IMR-90 (cell line): ENCODE measurements at regions not wholly inside any gene's neighbourhood (a gene's known extent, or its start where the extent isn't known, plus 50 kb on each side); places are given as distances from the start of the nearest gene placed in this dataset.

Experiments used
- ATAC-seq: fragments of 200-7000 bp; cut with Tn5 transposase; 2 replicates; pipeline ENCODE4 v1.9.1; 2020; ENCODE audit warnings: low read depth, mild to moderate bottlenecking, moderate library complexity
- BruUV-seq: library from RNA; stranded (reverse); fragments of 400-500 nt; replicated peaks from 2 replicates; lab custom pipeline; 2021; lab: Mats Ljungman, UMichigan
- CTCF ChIA-PET: fragments of 300-600 bp; formaldehyde crosslinking; extraction: SDS; loops from one replicate; lab custom pipeline; 2021; ENCODE audit warnings: antibody characterized with exemption; lab: Yijun Ruan, JAX
- POLR2A ChIA-PET: fragments of 300-600 bp; sonication (Branson Sonifier 250); formaldehyde crosslinking; loops from one replicate; lab custom pipeline; 2022; ENCODE audit warnings: antibody characterized with exemption; ENCODE audit not compliant: unreplicated experiment; lab: Charles Lee
- DNase-seq: peaks from one replicate; pipeline ENCODE4 v3.0.0; 2013
- H2AFZ ChIP-seq: replicated peaks from 2 replicates; pipeline ENCODE3; 2013; ENCODE audit warnings: low read length, mild to moderate bottlenecking; ENCODE audit not compliant: poor library complexity
- H2AK5ac ChIP-seq: 2 replicates; pipeline ENCODE4 v1.6.1; 2013; ENCODE audit warnings: low read depth, low read length, inconsistent platforms
- H2AK9ac ChIP-seq: replicated peaks from 2 replicates; pipeline ENCODE3; 2013; ENCODE audit warnings: mild to moderate bottlenecking, low read depth, low read length, moderate library complexity; ENCODE audit not compliant: poor library complexity
- H2BK120ac ChIP-seq: 2 replicates; pipeline ENCODE4 v1.6.1; 2013; ENCODE audit warnings: low read depth, low read length, inconsistent platforms
- H2BK15ac ChIP-seq: 3 replicates; pipeline ENCODE4 v1.6.1; 2013; ENCODE audit warnings: low read depth, low read length, inconsistent platforms
- H2BK20ac ChIP-seq: 2 replicates; pipeline ENCODE4 v1.6.1; 2013; ENCODE audit warnings: low read depth, mild to moderate bottlenecking, inconsistent platforms, low read length, moderate library complexity
- H2BK5ac ChIP-seq: 2 replicates; pipeline ENCODE4 v1.6.1; 2013; ENCODE audit warnings: mild to moderate bottlenecking, low read depth, low read length, inconsistent platforms; ENCODE audit not compliant: poor library complexity, severe bottlenecking
- H3K14ac ChIP-seq: replicated peaks from 2 replicates; pipeline ENCODE4 v1.6.1; 2013; ENCODE audit warnings: low read depth, low read length, inconsistent platforms
- H3K18ac ChIP-seq: 2 replicates; pipeline ENCODE4 v1.6.1; 2013; ENCODE audit warnings: low read depth, low read length, control low read depth
- H3K23ac ChIP-seq: 2 replicates; pipeline ENCODE4 v1.6.1; 2013; ENCODE audit warnings: low read depth, low read length, inconsistent platforms
- H3K27ac ChIP-seq: 2 replicates; pipeline ENCODE4 v1.5.1; 2013; ENCODE audit warnings: mild to moderate bottlenecking, control low read depth, low read length; ENCODE audit not compliant: insufficient read depth
- H3K27me3 ChIP-seq: 2 replicates; pipeline ENCODE4 v1.6.1; 2013; ENCODE audit warnings: low read length; ENCODE audit not compliant: control insufficient read depth, insufficient read depth
- H3K36me3 ChIP-seq: 2 replicates; pipeline ENCODE4 v1.6.1; 2013; ENCODE audit warnings: low read length, mixed read lengths; ENCODE audit not compliant: control insufficient read depth, insufficient read depth
- H3K4ac ChIP-seq: 2 replicates; pipeline ENCODE4 v1.6.1; 2013; ENCODE audit warnings: low read depth, low read length, inconsistent platforms
- H3K4me1 ChIP-seq: 2 replicates; pipeline ENCODE4 v1.6.1; 2013; ENCODE audit warnings: low read length, mixed read lengths; ENCODE audit not compliant: control insufficient read depth, insufficient read depth
- H3K4me2 ChIP-seq: 2 replicates; pipeline ENCODE4 v1.6.1; 2013; ENCODE audit warnings: low read depth, mild to moderate bottlenecking, control low read depth, low read length, moderate library complexity
- H3K4me3 ChIP-seq: 2 replicates; pipeline ENCODE4 v1.5.1; 2013; ENCODE audit warnings: low read depth, mild to moderate bottlenecking, control low read depth, low read length, moderate library complexity; ENCODE audit not compliant: insufficient read depth
- H3K56ac ChIP-seq: 2 replicates; pipeline ENCODE4 v1.6.1; 2013; ENCODE audit warnings: low read length, inconsistent platforms; ENCODE audit not compliant: insufficient read depth; ENCODE audit errors: extremely low read depth
- H3K79me1 ChIP-seq, 2 experiments: 2 replicates each; pipeline ENCODE4 v1.6.1; 2013; ENCODE audit warnings: low read length in 2 of 2, inconsistent platforms in 1 of 2, low read depth in 1 of 2
- H3K9ac ChIP-seq: 2 replicates; pipeline ENCODE4 v1.6.1; 2013; ENCODE audit warnings: low read depth, low read length, control low read depth
- H3K9me1 ChIP-seq: 2 replicates; pipeline ENCODE4 v1.6.1; 2013; ENCODE audit warnings: low read length, inconsistent platforms; ENCODE audit not compliant: insufficient read depth
- H3K9me3 ChIP-seq: 2 replicates; pipeline ENCODE4 v1.6.1; 2013; ENCODE audit warnings: low read length; ENCODE audit not compliant: control insufficient read depth, insufficient read depth
- H4K20me1 ChIP-seq: 2 replicates; pipeline ENCODE4 v1.6.1; 2013; ENCODE audit warnings: low read length, inconsistent platforms; ENCODE audit not compliant: insufficient read depth
- H4K5ac ChIP-seq: 2 replicates; pipeline ENCODE4 v1.6.1; 2013; ENCODE audit warnings: mild to moderate bottlenecking, low read depth, low read length, control low read depth
- H4K8ac ChIP-seq, 2 experiments: 2 replicates each; pipeline ENCODE4 v1.6.1; 2013; ENCODE audit warnings: low read depth in 2 of 2, low read length in 2 of 2, control low read depth in 1 of 2, inconsistent platforms in 1 of 2
- H4K91ac ChIP-seq: 2 replicates; pipeline ENCODE4 v1.6.1; 2013; ENCODE audit warnings: low read depth, low read length, inconsistent platforms; ENCODE audit not compliant: insufficient read depth
- CEBPB ChIP-seq: IDR thresholded peaks from 2 replicates; pipeline ENCODE4 v1.6.1; 2012; ENCODE audit warnings: low read depth, low read length, improper control_type of control experiment
- CHD1 ChIP-seq: IDR thresholded peaks from 2 replicates; pipeline ENCODE4 v1.6.1; 2012; ENCODE audit warnings: low read depth, low read length, improper control_type of control experiment
- FOS ChIP-seq: fragments of 150-350 bp; IDR thresholded peaks from 2 replicates; pipeline ENCODE4 v1.6.1; 2016; ENCODE audit warnings: low read depth, low read length
- RCOR1 ChIP-seq: IDR thresholded peaks from 2 replicates; pipeline ENCODE4 v1.6.1; 2012; ENCODE audit warnings: mild to moderate bottlenecking, low read length, improper control_type of control experiment; ENCODE audit not compliant: insufficient replicate concordance
- SMC3 ChIP-seq: fragments of 150-350 bp; IDR thresholded peaks from 2 replicates; pipeline ENCODE4 v1.6.1; 2016; ENCODE audit warnings: low read depth, mild to moderate bottlenecking, antibody characterized with exemption, low read length, moderate library complexity
- WGBS, 2 experiments: methylation state at CpG; one replicate each; pipeline versions ENCODE4 v1.1.5 to v1.1.7; 2013; ENCODE audit warnings: missing lambda C conversion rate in 2 of 2; ENCODE audit not compliant: insufficient read length in 1 of 2; ENCODE audit errors: extremely low coverage in 2 of 2; 5-methylcytosine and 5-hydroxymethylcytosine counted together
- dilution Hi-C: fragments of 300-500 bp; cut with HindIII; formaldehyde crosslinking; loops from one replicate; pipeline ENCODE4 v1.14.3; 2018; ENCODE audit warnings: low sequenced_read_pairs; ENCODE audit not compliant: unreplicated experiment
- in situ Hi-C: fragments of 300-500 bp; cut with MboI; formaldehyde crosslinking; loops from 3 replicates; pipeline ENCODE4 v1.14.3; 2019; ENCODE audit warnings: low sequenced_read_pairs, inconsistent platforms, mixed read lengths
- intact Hi-C: fragments of 100-400 bp; cut with micrococcal nuclease; formaldehyde crosslinking; loops from 2 replicates; pipeline ENCODE4 v1.10.0; 2022

- no peak overlapping the region for H3K4me3 ChIP-seq
- H2BK15ac ChIP-seq: no peak overlapping the region
- H2AK9ac ChIP-seq: no peak overlapping the region
- no peak overlapping the region for H2AK5ac ChIP-seq
- no peak overlapping the region for H2AFZ ChIP-seq
- H3K79me1 ChIP-seq: no peaks in the 10 kb centered on the region
- DNase-seq (no peak), ATAC-seq (no peak)
- in situ Hi-C loops (no loop called here), intact Hi-C loops (no loop called here), dilution Hi-C loops (no loop called here)
- BruUV-seq: no TSS peak
- H3K18ac ChIP-seq: no peak overlapping the region
- H3K9ac ChIP-seq: no peak overlapping the region
- no peak overlapping the region for H4K8ac ChIP-seq
- H3K36me3 ChIP-seq: no peaks in the 10 kb centered on the region
- H4K20me1 ChIP-seq: no peaks in the 10 kb centered on the region
- no peak overlapping the region for H4K5ac ChIP-seq
- H3K9me1 ChIP-seq: no peaks in the 10 kb centered on the region
- ChIA-PET CTCF (no interaction called here), POLR2A (no interaction called here)
- H4K91ac ChIP-seq: no peak overlapping the region
- H3K56ac ChIP-seq: no peak overlapping the region
- TF ChIP-seq FOS (no peak), SMC3 (no peak), CHD1 (no peak), CEBPB (no peak), RCOR1 (no peak)
- no peak overlapping the region for H3K23ac ChIP-seq
- no peaks in the 10 kb centered on the region for H3K4me1 ChIP-seq
- H3K9me3 ChIP-seq: peaks cover 65% of the 10 kb centered on the region
- H3K14ac ChIP-seq: no peak overlapping the region
- no peaks in the 10 kb centered on the region for H3K27me3 ChIP-seq
- H3K4ac ChIP-seq: no peak overlapping the region
- 64% methylated on average over 6 of the region's 16 CpGs; no CpG with 5 or more reads in 1 of the 2 experiments for WGBS, 2 experiments
- no peak overlapping the region for H2BK20ac ChIP-seq
- no peak overlapping the region for H2BK120ac ChIP-seq
- no peak overlapping the region for H2BK5ac ChIP-seq
- H3K4me2 ChIP-seq: no peak overlapping the region
- no peak overlapping the region for H3K27ac ChIP-seq
Observed at GRCh38 chr13:112229992-112230872, 145.9 kb upstream of the SPACA7 start.
